ENCODE measurements at regions not wholly inside any gene's neighbourhood (a gene's known extent, or its start where the extent isn't known, plus 50 kb on each side); places are given as distances from the start of the nearest gene placed in this dataset.

GRCh38 chr10:35993591-35994515 is 351.8 kb upstream of the FZD8 start:
- intact Hi-C loops (cut with micrococcal nuclease), result no loop called here
- H3K9me3 ChIP-seq (replicated peaks in 1 of 2; ENCODE audit: control insufficient read depth in 1 of 2, insufficient read depth in 1 of 2, low read length in 2 of 2), result peaks cover 0 to 5% of the 10 kb centered on the region in 2 donors
- Mint-ChIP-seq H3K9me3 (peaks cover 0 to 11% (median 3%) of the 10 kb centered on the region in 7 donors), H3K36me3 (no peaks in the 10 kb centered on the region), H3K27ac (no peak overlapping the region), H3K4me1 (no peaks in the 10 kb centered on the region), H3K4me3 (no peak overlapping the region), H3K27me3 (ENCODE audit: low read depth in 3 of 3) (no peaks in the 10 kb centered on the region)
- no peaks in the 10 kb centered on the region for H3K36me3 ChIP-seq (replicated peaks in 1 of 2; ENCODE audit: control insufficient read depth in 1 of 2, insufficient read depth in 2 of 2, low read length in 2 of 2)
- H3K9ac ChIP-seq (ENCODE audit: insufficient read depth, low read length, poor library complexity, severe bottlenecking), result no peak overlapping the region
- H3K79me2 ChIP-seq (ENCODE audit: insufficient read depth, low read length), result no peaks in the 10 kb centered on the region
- DNase-seq, result no peak
- no peak overlapping the region for H3K27ac ChIP-seq (ENCODE audit: low read depth in 1 of 2, low read length in 2 of 2)
- no peaks in the 10 kb centered on the region for H3K27me3 ChIP-seq (ENCODE audit: control insufficient read depth in 2 of 2, insufficient read depth in 2 of 2, low read length in 2 of 2)
- no peaks in the 10 kb centered on the region for H4K20me1 ChIP-seq (ENCODE audit: insufficient read depth, low read length)
- no peak overlapping the region for H3K4me2 ChIP-seq (replicated peaks; ENCODE audit: extremely low read depth, low read length, poor library complexity, severe bottlenecking)
- no peak overlapping the region for H3K4me3 ChIP-seq (replicated peaks in 1 of 3; ENCODE audit: low read depth in 2 of 3, low read length in 3 of 3)
- no peak overlapping the region for H2AFZ ChIP-seq (ENCODE audit: insufficient read depth, low read depth, low read length, poor library complexity, severe bottlenecking)
- 75% methylated on average over 1 of the region's 8 CpGs for WGBS (ENCODE audit: insufficient coverage)
- no peak for TF ChIP-seq CTCF (IDR thresholded peaks at IDR 0.05)
- H3K4me1 ChIP-seq (ENCODE audit: control insufficient read depth in 1 of 2, insufficient read depth in 2 of 2, low read length in 2 of 2), result no peaks in the 10 kb centered on the region

- H3K9me3 Mint-ChIP-seq, result peaks cover 0 to 11% (median 6%) of the 10 kb centered on the region in 7 donors
- no peaks in the 10 kb centered on the region for H3K27me3 Mint-ChIP-seq (ENCODE audit: low read depth in 3 of 3)
- Histone ChIP-seq H3K4me1 (ENCODE audit: control insufficient read depth in 1 of 2, insufficient read depth in 2 of 2, low read length in 2 of 2) (no peaks in the 10 kb centered on the region), H3K9me3 (replicated peaks in 1 of 2; ENCODE audit: control insufficient read depth in 1 of 2, insufficient read depth in 1 of 2, low read length in 2 of 2) (peaks cover 0 to 2% of the 10 kb centered on the region in 2 donors), H3K4me3 (replicated peaks in 1 of 3; ENCODE audit: low read depth in 2 of 3, low read length in 3 of 3) (no peak overlapping the region), H3K4me2 (replicated peaks; ENCODE audit: extremely low read depth, low read length, poor library complexity, severe bottlenecking) (no peak overlapping the region), H3K27ac (ENCODE audit: low read depth in 1 of 2, low read length in 2 of 2) (no peak overlapping the region), H3K79me2 (ENCODE audit: insufficient read depth, low read length) (no peaks in the 10 kb centered on the region), H3K9ac (ENCODE audit: insufficient read depth, low read length, poor library complexity, severe bottlenecking) (no peak overlapping the region), H3K27me3 (ENCODE audit: control insufficient read depth in 2 of 2, insufficient read depth in 2 of 2, low read length in 2 of 2) (no peaks in the 10 kb centered on the region), H2AFZ (ENCODE audit: insufficient read depth, low read depth, low read length, poor library complexity, severe bottlenecking) (no peak overlapping the region), H3K36me3 (replicated peaks in 1 of 2; ENCODE audit: control insufficient read depth in 1 of 2, insufficient read depth in 2 of 2, low read length in 2 of 2) (no peaks in the 10 kb centered on the region), H4K20me1 (ENCODE audit: insufficient read depth, low read length) (no peaks in the 10 kb centered on the region)
- no peak overlapping the region for H3K27ac Mint-ChIP-seq
- H3K36me3 Mint-ChIP-seq, result no peaks in the 10 kb centered on the region
- DNase-seq, result no peak
- no peaks in the 10 kb centered on the region for H3K4me1 Mint-ChIP-seq
- no peak overlapping the region for H3K4me3 Mint-ChIP-seq
- intact Hi-C loops (cut with micrococcal nuclease), result no loop called here
- TF ChIP-seq CTCF (IDR thresholded peaks at IDR 0.05), result no peak
These were observed 350.0 kb upstream of the FZD8 start for GRCh38 chr10:35992107-35992506.
